Activated CD8-positive, alpha-beta T cell treated with anti-CD3 and anti-CD28 coated beads for 36 hours (primary cell): ENCODE measurements at regions not wholly inside any gene's neighbourhood (a gene's known extent, or its start where the extent isn't known, plus 50 kb on each side); places are given as distances from the start of the nearest gene placed in this dataset.

Experiments
- ATAC-seq: fragments of 200-7000 bp; cut with Tn5 transposase; one replicate; pipeline ENCODE4 v1.10.0; 2021; ENCODE audit warnings: mild to moderate bottlenecking, moderate library complexity
- CTCF ChIA-PET: fragments of 350-600 bp; sonication (Branson Sonifier 250); formaldehyde crosslinking; loops from one replicate; lab custom pipeline; 2021; ENCODE audit warnings: antibody characterized with exemption; lab: Charles Lee
- POLR2A ChIA-PET: fragments of 350-600 bp; sonication (Branson Sonifier 250); formaldehyde crosslinking; loops from one replicate; lab custom pipeline; 2021; ENCODE audit warnings: antibody characterized with exemption; lab: Charles Lee
- DNase-seq: peaks from one replicate; pipeline ENCODE4 v3.0.0-alpha.2; 2020
- H3K27ac Mint-ChIP-seq: one replicate; pipeline ENCODE4 v1.8.0; 2021; ENCODE audit warnings: mild to moderate bottlenecking, mixed read lengths
- H3K27me3 Mint-ChIP-seq: one replicate; pipeline ENCODE4 v1.8.0; 2021; ENCODE audit warnings: mixed read lengths
- H3K36me3 Mint-ChIP-seq: one replicate; pipeline ENCODE4 v1.8.0; 2021; ENCODE audit warnings: low read depth, mixed read lengths
- H3K4me1 Mint-ChIP-seq: one replicate; pipeline ENCODE4 v1.8.0; 2021; ENCODE audit warnings: low read depth, mixed read lengths
- H3K4me3 Mint-ChIP-seq: one replicate; pipeline ENCODE4 v1.8.0; 2021; ENCODE audit warnings: mild to moderate bottlenecking, moderate library complexity, mixed read lengths
- H3K9me3 Mint-ChIP-seq: one replicate; pipeline ENCODE4 v1.8.0; 2021; ENCODE audit warnings: mixed read lengths
- CTCF ChIP-seq: fragments of 200-600 bp; IDR thresholded peaks from one replicate; pipeline ENCODE4 v1.8.0; 2022; ENCODE audit warnings: antibody characterized with exemption, mild to moderate bottlenecking
- intact Hi-C: fragments of 100-400 bp; cut with micrococcal nuclease; formaldehyde crosslinking; loops from one replicate; pipeline ENCODE4 v1.10.0; 2022

- no peak overlapping the region for H3K27ac Mint-ChIP-seq
- intact Hi-C loops = no loop called here
- no peak overlapping the region for H3K4me3 Mint-ChIP-seq
- no peaks in the 10 kb centered on the region for H3K27me3 Mint-ChIP-seq
- POLR2A ChIA-PET = no interaction called here
- ATAC-seq (no peak), DNase-seq (no peak)
- H3K9me3 Mint-ChIP-seq = no peaks in the 10 kb centered on the region
- no peaks in the 10 kb centered on the region for H3K36me3 Mint-ChIP-seq
- no peak for TF ChIP-seq CTCF
- CTCF ChIA-PET = no interaction called here
- no peaks in the 10 kb centered on the region for H3K4me1 Mint-ChIP-seq
Measured at GRCh38 chr12:40560848-40561247, 131.4 kb upstream of the CNTN1 start.

GRCh38 chr12:40561395-40561966, 130.8 kb upstream of the CNTN1 start:
- intact Hi-C loops = no loop called here
- ATAC-seq (no peak), DNase-seq (no peak)
- H3K27ac Mint-ChIP-seq = no peak overlapping the region
- no peaks in the 10 kb centered on the region for H3K9me3 Mint-ChIP-seq
- CTCF ChIA-PET = no interaction called here
- H3K4me1 Mint-ChIP-seq = no peaks in the 10 kb centered on the region
- H3K4me3 Mint-ChIP-seq = no peak overlapping the region
- no peaks in the 10 kb centered on the region for H3K36me3 Mint-ChIP-seq
- POLR2A ChIA-PET = no interaction called here
- no peak for TF ChIP-seq CTCF
- no peaks in the 10 kb centered on the region for H3K27me3 Mint-ChIP-seq

- ATAC-seq (no peak), DNase-seq (no peak)
- Mint-ChIP-seq H3K27me3 (no peaks in the 10 kb centered on the region), H3K36me3 (no peaks in the 10 kb centered on the region), H3K4me3 (no peak overlapping the region), H3K4me1 (no peaks in the 10 kb centered on the region), H3K27ac (no peak overlapping the region), H3K9me3 (no peaks in the 10 kb centered on the region)
- POLR2A ChIA-PET = no interaction called here
- CTCF ChIA-PET = no interaction called here
- intact Hi-C loops = no loop called here
- no peak for TF ChIP-seq CTCF
Measured at GRCh38 chr12:40565029-40565633, 127.1 kb upstream of the CNTN1 start.

GRCh38 chr12:40566271-40566670, 126.0 kb upstream of the CNTN1 start:
- no peak for ATAC-seq
- no peak for TF ChIP-seq CTCF

GRCh38 chr12:40569626-40570179, 122.5 kb upstream of the CNTN1 start:
- H3K9me3 Mint-ChIP-seq = peaks cover 4% of the 10 kb centered on the region
- no peaks in the 10 kb centered on the region for H3K4me1 Mint-ChIP-seq
- ChIA-PET CTCF (no interaction called here), POLR2A (no interaction called here)
- no peak overlapping the region for H3K27ac Mint-ChIP-seq
- no peak overlapping the region for H3K4me3 Mint-ChIP-seq
- no peak for ATAC-seq
- H3K27me3 Mint-ChIP-seq = no peaks in the 10 kb centered on the region
- DNase-seq = no peak
- no peaks in the 10 kb centered on the region for H3K36me3 Mint-ChIP-seq
- intact Hi-C loops = no loop called here
- no peak for TF ChIP-seq CTCF

More at GRCh38 chr12:40566271-40566670, 126.0 kb upstream of the CNTN1 start:
- Mint-ChIP-seq H3K27ac (no peak overlapping the region), H3K27me3 (no peaks in the 10 kb centered on the region), H3K9me3 (no peaks in the 10 kb centered on the region), H3K36me3 (no peaks in the 10 kb centered on the region), H3K4me1 (no peaks in the 10 kb centered on the region), H3K4me3 (no peak overlapping the region)
- ChIA-PET POLR2A (no interaction called here), CTCF (no interaction called here)
- DNase-seq = no peak
- intact Hi-C loops = no loop called here
